Superior temporal gyrus (tissue), 1 donor: ENCODE measurements at regions not wholly inside any gene's neighbourhood (a gene's known extent, or its start where the extent isn't known, plus 50 kb on each side); places are given as distances from the start of the nearest gene placed in this dataset.
"Not testable (repeated sequence)": the region's sequence is repeated elsewhere in the genome, so short reads cannot be mapped to it uniquely, and the experiment has no call there.

Source experiments
- DNase-seq: peaks from one replicate; pipeline ENCODE4 v3.0.0-alpha.2; 2016; ENCODE audit errors: extremely low spot score

DNA sequence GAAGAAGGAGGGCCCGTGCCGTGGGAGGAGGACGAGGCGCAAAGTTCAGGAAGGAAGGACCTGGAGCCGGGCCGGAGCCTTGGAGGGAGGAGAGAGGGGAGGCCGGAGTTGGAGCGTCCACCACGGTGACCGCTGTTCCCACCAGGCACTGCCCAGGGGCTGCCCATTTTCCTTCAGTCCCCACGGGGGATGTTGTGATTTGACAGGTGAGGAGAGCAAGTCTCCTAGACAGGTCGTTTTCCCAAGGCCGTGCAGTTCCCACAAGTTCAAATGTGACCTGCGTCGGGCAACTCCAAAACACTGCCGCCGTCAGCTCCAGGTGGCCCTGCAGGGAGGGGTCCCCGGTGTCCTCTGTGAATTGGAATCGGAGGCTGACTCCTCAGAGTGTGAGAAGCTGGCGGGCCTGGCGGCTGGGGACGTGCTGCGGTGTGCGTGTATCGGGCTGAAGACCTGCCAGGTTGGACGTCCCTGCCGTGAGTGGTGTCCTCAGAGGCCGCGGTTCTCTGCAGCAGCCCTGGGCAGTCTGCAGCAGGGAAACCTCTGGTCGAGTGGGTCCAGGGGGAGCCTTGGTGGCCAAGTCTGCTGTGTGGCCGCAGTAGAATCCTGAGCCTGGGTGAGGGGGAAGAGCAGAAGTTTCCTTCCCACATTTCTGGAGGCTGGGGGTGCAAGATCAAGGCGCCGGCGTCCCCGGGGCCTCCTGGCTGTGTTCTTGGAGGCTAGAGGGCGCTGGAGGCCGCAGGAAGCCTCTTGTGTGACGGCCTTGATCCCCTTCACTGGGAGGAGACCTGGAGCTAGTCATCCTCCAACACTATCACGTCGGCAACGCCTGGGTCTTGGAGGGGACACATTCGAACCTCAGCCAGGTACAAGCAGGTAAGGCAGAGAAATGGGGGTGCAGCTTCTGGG is 115.1 kb upstream of the FRMD1 start:
- no peak for DNase-seq

DNA sequence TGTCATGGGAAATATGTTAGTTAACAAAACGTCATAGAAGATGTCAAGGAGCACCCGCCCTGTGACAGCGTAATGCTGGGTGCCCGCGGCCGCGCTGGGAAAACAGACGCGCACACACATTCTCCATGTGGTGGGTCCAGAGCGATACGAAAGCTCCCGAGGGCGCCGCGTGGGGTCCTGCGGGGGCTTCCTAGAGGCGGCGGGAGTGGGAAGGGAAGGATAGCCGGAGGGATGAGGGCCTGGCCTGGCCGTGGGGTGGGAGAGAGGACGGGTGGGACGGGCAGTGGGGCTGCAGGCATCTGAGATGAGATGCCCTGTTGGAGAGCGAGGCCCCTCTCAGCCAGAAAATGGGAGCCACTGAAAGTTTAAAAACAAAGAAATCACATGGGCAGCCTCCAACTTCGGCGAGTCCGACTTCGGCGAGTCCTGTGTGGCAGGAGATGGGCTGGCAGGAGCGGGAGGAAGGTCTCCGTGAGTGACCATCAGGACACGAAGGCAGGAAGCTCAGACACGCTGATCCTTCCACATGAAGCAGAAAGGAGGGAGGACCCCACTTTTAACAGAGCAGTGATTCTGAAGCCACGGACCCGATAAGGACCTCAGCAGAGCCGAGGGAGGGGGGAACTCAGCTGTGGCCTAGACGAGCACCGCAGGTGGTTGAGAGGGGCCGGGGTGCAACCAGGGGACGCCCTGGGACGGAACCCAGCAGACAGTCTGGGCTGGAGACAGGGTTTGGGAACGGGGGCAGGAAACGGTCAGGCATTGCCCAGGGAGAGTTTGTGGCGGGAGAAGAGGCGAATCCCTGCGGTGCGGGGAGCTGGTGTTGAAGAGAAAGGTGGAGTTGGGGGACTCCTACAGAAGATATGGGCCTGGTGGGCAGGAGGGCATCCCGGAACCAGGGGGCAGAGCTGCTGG is 114.1 kb upstream of the FRMD1 start:
- DNase-seq, result no peak

DNA sequence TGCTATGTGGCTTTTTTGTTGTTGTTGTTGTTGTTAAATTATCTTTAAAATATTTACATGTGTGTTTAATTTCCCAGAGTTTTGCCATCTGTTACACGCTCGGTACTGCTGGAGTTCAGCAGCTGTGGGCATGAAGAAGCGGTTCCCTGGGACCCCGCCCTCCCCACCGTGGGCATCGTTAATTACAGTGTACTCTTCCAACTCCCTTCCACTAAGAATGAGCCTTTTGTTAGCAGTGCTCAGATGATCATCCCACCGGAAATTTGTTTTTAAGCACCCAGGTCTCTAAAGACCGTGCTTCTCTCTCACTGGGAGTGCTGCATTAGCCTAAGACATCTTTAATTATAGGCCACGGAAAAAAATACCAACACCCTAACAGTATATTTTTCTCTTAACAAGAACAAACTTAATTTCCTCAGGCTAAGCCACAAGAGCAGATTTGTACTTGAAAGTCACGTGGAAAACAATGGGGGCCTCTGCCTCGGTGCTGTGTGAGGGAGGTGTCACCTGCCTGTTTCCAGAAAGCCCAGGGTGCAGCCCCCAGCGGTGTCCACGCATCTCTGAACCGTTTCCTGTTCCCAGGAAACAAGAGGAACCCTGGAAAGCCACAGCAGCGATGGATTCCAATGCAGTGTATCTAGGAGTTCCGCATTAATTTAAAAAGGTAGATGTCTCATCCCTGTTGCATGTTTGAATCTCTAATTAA is 113.3 kb upstream of the FRMD1 start:
- DNase-seq, result no peak

DNA sequence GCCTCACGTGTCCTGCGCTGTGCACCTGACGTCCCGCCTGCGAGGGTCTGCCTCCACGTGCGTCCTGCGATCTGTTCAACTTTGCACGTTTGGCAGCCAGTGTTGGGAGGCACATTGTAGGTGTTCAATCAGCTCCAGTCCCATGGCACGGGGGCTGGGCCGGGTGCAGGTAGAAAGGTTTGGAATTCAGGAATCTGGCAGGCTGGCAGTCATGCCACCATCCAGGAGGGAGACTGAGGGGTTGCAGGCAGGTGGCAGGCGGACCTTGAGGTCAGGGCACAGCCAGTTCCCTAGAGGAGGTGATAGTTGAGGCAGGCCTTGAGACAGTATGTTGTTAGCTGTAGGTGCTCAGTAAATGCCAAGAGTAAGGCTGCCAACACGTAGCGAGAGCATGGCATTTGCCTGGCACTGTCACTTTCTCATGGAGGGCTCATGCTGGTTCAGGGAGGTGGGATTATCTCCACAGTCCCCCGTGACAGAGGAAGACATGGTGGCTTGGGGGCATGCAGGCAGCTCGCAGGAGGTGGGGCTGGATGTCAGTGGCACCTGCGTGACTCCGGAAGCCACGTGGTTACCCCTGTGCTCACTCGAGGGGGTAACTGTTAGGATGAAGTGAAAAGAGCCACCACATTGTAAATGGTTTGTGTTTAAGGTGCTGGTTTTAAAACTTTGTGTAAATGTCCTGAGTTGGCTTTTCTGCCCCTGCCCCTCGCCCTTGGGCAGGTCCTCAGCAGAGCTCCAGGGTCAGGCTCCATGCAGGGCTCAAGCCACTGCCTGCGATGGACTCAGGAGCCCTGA is 111.8 kb upstream of the FRMD1 start:
- no peak for DNase-seq

DNA sequence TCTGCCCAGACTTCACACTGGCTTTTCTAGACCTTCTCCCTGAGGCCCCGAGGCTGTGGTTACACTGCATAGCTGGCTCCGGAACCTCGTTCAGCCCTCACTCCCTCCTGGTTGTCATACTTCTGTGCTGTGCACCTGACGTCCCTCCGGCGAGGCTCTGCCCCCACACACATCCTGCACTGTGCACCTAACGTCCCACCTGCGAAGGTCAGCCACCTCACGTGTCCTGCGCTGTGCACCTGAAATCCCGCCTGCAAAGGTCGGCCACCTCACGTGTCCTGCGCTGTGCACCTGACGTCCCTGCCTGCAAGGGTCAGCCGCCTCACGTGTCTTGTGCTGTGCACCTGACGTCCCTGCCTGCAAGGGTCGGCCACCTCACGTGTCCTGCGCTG is 111.0 kb upstream of the FRMD1 start:
- DNase-seq, result no peak

DNA sequence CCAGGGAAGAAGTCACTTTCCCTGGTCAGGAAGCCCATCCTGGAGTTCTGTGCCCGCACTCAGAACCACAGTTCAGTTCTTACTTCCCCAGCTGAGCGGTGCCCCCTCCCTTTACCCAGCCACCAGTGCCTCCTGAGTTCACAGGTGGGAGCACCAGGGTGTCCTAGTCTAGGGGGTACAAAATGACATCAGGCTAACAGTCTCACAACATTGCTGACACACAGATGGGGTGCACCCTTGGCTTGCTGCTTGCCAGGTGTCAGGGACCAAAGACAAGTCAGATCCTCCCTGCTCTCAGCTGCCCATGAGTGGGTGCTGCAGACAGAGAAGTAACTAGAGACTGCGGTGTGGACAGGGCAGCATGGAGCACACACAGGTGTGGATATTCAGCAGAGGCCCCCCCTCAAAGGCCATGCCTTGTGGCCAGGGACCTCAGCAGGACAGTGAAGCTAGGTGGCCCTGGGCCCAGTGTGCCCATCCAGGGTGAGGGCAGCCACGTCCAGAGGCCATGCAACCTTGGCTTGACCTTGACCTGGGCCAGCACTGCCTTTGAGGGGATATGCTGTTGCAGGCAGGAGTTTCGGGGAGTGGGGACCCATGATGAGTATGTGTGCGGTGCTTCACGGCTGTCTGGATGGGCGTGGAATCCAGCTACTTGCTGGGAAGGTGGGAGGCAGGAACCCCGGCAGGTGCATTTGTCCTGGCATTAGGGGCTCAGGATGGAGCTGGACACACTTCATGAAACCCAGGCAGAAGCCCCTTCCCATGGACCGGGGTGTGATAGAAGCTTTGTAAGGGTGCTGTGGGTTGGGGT is 110.4 kb upstream of the FRMD1 start:
- DNase-seq, result no peak

DNA sequence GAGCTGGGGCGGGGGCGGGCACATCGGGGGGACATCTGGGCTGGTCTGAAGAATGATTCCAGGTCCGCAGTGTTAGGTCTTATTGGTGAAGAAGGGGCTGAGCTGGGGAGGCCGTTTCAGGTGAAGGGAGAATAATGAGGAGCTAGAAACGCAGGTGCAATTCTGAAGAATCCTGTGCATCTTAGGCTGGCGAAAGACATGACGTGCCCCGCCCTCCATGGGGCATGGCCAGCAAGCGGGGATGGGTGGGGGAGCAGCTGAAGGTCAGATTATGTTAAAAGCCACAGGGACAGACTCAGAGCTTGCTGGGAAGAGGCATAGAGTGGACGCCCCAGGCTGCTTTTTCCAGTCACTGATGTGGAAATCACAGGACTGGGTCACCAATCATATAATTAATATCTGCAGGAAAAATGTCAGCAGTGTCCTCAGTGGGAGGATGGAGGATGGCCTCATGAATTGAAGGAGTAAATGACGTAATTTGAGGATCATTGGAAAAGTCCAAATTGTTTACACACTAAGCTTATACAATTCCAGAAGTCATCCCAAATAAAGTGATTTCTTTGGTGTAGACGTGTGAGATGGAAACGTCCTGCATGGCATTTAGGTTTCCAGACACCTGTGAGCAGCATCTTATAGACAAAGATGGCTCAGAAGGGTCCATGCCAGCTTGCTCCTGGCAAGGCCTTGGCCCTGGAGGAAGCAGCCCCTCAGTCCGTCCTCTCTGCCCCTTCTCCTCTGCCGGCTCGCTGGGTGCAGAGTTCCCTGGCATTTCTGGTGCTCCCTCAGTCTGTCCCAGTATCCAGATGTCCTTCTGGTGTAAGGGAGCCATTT is 109.6 kb upstream of the FRMD1 start:
- no peak for DNase-seq

DNA sequence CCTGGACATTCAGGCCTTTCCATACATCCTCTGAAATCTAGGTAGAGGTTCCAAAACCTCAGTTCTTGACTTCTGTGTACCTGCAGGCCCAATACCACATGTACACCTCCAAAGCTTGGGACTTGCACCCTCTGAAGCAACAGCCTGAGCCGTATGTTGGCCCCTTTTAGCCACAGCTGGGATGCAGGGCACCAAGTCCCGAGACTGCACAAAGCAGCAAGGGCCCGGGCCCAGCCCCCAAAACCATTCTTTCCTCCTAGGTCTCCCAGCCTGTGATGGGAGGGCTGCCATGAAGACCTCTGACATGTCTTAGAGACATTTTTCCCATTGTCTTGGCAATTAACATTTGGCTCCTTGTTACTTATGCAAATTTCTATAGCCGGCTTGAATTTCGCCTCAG is 107.4 kb upstream of the FRMD1 start:
- DNase-seq, result no peak

DNA sequence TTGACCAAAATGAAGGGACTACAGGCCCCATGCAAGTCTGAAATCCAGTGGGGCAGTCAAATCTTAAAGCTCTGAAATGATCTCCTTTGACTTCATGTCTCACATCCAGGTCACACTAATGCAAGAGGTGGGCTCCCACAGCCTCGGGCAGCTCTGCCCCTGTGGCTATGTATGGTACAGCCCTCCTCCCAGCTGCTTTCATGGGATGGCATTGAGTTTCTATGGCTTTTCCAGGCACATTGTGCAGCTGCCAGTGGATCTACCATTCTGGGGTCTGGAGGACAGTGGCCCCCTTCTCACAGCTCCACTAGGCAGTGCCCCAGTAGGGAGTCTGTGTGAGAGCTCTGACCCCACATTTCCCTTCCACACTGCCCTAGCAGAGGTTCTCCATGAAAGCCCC is 107.0 kb upstream of the FRMD1 start:
- DNase-seq, result not testable (repeated sequence)

DNA sequence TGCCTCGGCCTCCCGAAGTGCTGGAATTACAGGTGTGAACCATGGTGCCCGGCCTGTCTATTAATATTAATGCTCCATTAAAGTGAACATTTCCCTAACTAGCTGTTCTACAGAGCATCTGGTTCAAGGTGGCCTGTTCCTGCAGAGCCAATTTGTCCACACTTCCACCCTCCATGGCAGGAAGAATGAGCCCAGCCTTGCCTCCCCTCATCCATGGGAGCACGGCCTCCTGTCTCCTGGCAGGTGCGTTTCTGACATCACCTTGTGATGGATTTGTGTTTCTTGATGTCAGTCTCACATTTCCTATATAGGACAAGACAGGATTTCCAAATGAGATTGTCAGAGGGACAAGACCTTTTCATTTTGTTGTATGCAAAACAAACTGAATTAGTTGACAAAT is 105.7 kb upstream of the FRMD1 start:
- DNase-seq, result no peak

DNA sequence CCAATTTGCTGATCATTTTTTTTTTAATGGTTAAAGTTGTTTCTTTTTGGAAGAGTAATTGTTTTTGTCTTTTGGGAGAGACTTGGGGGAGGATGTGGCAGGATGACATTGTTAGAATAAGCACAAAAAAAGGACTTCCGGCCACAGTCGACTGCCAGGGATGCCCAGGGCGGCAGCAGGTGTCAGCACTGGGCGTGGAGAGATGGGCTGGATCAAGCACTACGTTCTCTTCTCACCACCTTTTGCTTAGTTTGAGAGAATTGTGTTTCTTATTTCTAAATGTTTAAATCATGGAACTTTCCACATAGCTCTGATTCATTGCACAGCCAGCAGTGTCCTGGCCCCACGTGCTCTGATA is 104.6 kb upstream of the FRMD1 start:
- no peak for DNase-seq

DNA sequence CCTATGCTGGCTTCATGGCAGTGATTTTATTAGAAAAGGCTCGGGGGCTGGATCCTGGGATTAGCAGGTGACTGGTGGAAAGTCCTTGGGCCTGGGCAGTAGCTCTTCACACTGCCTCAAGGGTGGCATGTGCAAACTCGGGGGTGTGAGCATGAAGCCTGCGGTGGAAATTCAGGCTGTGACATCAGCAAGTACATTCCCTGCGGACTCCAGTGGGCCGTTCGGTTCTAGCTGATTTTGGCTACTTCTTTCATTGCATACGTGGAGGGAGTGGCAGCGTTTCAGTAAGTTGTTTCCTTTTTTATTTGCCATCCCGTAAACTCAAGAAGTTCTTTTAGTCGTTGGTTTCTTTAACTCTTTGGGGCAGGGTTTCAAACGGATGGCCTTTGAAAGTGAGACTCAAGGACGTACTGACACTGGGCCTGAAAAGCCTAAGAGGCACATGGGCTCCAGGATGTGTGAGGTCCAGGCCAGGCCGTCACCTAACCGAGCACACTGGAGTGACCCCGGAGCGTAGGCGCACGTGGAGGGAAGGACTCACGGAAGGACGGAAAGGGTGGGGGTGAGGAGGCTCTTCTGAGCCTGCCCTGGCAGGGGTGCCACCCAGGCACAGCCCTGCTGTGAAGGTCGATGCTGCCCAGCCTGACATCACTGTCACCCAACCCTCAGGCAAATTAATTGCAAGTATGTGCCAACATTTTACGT is 104.0 kb upstream of the FRMD1 start:
- no peak for DNase-seq

DNA sequence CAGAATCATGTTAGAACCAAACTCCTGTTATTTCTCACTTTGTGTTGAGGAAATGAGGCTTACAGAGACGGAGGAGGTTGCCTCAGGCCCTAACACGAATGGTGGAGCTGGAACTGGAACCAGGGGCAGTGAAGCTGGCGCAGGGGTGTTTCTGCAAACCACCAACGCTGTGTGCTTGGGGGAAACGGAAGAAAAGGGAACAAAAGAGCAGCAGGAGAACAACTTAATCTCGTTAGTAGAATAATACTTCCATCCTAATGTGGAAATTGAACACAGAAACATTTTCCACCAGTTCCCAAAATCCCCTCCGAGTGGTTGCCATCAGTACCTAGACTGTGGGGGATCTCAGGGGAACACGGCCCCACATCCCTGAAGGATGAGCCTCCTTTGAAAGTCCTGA is 103.4 kb upstream of the FRMD1 start:
- DNase-seq, result no peak

DNA sequence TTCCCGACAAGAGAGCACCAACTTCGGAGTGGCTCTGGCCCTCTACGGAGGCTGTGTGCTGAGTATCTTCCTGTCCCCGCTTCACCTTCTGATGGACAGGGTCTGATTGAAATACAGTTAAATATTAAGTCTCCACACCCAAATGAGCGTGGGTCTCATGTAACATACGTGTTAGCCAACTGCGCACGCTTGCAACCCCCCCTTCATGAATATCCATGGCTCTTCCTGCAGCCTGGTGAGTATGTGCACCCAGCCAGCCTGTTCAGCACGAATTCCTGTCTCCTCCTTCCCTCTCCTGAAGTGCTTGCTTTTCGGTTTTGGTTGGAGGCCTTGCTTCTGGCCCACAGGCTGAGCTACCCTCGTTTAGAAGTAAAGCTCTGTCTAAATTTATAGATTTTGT is 102.9 kb upstream of the FRMD1 start:
- DNase-seq, result no peak

DNA sequence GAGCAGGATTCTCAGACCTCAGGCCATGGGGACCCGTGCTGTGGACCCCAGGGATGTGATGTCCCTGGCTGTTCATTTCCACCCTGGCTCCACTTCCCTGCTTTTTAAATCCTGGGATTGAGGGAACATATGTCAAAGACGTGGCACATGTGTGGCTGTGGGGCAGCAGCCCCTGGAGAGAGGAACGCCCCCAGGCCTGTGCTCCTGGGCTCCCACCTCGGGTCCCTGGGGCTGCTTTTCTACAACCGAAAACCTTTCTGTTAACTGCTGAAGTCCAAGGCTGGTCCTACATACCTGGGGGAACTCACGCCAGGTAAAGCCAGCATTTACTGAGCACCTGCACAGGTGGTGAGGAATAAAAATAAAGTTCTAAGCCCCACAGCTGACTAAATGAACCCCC is 102.3 kb upstream of the FRMD1 start:
- no peak for DNase-seq

DNA sequence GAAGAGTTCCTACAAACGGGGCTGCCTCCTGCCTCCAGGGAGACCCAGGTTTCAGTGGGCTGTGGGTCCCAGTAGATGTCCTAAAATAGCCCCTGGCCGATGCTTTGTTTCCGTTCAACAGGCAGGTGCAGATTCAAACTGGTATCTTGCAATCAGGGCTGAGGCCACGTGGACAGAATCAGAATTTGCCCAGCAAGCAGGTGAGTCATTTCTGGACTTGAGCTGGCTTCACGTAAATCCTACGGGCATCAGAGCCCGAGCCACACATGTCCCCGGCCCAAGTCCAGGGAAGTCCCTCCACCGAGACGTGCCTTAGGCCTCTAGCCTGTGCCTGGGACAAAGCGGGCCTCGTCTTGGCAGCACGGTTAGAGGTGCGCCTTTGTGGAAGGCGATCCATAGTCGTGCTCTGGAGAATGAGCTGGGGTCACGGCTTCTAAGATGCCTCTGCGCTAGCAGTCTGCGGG is 101.6 kb upstream of the FRMD1 start:
- DNase-seq, result no peak

DNA sequence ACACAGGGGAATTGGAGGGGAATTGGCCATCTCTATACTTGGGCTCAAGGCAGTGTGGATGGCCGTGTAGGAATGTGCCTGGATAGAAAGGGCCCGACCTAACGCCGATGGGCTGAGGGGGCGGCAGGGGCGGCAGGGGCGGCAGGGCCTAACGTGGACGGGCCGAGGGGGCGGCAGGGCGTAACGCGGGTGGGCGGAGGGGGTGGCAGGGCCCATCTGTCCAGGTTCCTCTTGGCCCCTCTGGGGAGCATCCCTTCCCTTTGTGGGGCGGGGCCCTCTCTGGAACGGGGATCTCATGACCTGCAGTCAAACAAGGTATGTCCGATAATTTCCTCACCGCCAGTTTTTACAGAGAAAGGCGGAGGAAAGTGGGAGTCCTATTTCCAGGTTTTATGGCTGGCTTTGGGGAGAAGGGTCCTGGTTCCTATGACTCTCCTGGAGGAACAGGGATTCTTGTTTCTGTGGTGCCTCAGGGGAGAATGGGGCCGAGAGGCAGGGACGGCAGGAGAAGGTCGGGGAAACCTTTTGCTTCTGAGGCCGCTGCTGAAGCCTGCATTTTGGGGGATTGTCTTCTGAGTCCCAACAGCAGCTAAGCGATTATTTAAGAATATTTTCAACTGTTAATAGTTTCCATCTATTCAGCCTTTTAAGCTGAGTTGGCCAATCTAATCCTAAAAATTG is 100.8 kb upstream of the FRMD1 start:
- DNase-seq, result no peak

DNA sequence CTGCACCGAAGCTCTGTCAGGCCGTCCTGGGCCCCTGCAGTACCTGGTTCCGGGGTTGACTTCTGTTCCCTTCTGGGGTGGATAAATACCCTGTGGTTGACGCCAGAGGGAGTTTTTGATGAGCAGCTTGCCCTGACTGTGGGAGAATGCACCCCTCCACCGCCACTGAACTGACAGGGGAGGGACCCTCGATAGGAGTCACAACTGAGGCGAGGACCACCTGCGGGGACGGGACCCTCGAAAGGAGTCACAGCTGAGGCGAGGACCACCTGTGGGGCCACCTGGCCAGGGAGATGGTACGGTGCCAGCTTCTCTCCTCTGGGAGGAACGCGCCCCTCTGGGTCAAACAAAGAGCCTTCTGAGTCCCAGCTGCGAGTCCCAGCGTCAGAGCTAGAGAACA is 100.1 kb upstream of the FRMD1 start:
- no peak for DNase-seq
